HG03039 (cell line): ENCODE measurements at regions not wholly inside any gene's neighbourhood (a gene's known extent, or its start where the extent isn't known, plus 50 kb on each side); places are given as distances from the start of the nearest gene placed in this dataset.

ENCODE experiments used
- ATAC-seq: cut with Tn5 transposase; IDR thresholded peaks from one replicate; pipeline ENCODE4 v1.9.1; 2021; ENCODE audit warnings: mild to moderate bottlenecking, moderate library complexity; ENCODE audit not compliant: unreplicated experiment

GRCh38 chr4:175125410-175126068, 207.4 kb downstream of the ADAM29 start:
- ATAC-seq: no peak

- no peak for ATAC-seq
Observed at GRCh38 chr4:175127314-175127713, 209.2 kb downstream of the ADAM29 start.

GRCh38 chr4:175129797-175130196, 211.6 kb downstream of the ADAM29 start:
- ATAC-seq: no peak

GRCh38 chr4:175139205-175139604, 221.0 kb downstream of the ADAM29 start:
- no peak for ATAC-seq

- ATAC-seq: no peak
Observed at GRCh38 chr4:175143116-175143515, 225.0 kb downstream of the ADAM29 start.

- ATAC-seq: no peak
Observed at GRCh38 chr4:175146799-175147198, 228.6 kb downstream of the ADAM29 start.

- ATAC-seq: no peak
Observed at GRCh38 chr4:175147233-175147632, 229.1 kb downstream of the ADAM29 start.

GRCh38 chr4:175166020-175166419, 247.9 kb downstream of the ADAM29 start:
- no peak for ATAC-seq

- ATAC-seq: no peak
Observed at GRCh38 chr4:175176710-175177109, 258.6 kb downstream of the ADAM29 start.

- no peak for ATAC-seq
Observed at GRCh38 chr4:175190654-175191053, 272.5 kb downstream of the ADAM29 start.

GRCh38 chr4:175198056-175198455, 279.9 kb downstream of the ADAM29 start:
- ATAC-seq: no peak

GRCh38 chr4:175215208-175215607, 297.1 kb downstream of the ADAM29 start:
- ATAC-seq: no peak

- ATAC-seq: no peak
Observed at GRCh38 chr4:175215657-175216056, 297.5 kb downstream of the ADAM29 start.

- ATAC-seq: no peak
Observed at GRCh38 chr4:175229154-175229553, 311.0 kb downstream of the ADAM29 start.

GRCh38 chr4:175234162-175234561, 316.0 kb downstream of the ADAM29 start:
- no peak for ATAC-seq

- ATAC-seq: no peak
Observed at GRCh38 chr4:175238827-175239517, 320.8 kb downstream of the ADAM29 start.

- no peak for ATAC-seq
Observed at GRCh38 chr4:175246941-175247340, 328.8 kb downstream of the ADAM29 start.

- no peak for ATAC-seq
Observed at GRCh38 chr4:175252642-175253041, 334.5 kb downstream of the ADAM29 start.

- no peak for ATAC-seq
Observed at GRCh38 chr4:175253184-175253902, 335.2 kb downstream of the ADAM29 start.

- ATAC-seq: no peak
Observed at GRCh38 chr4:175263537-175263936, 345.4 kb downstream of the ADAM29 start.

- ATAC-seq: peak; percentile 57
Observed at GRCh38 chr4:175271010-175271630, 353.0 kb downstream of the ADAM29 start.
